ENCODE measurements at regions not wholly inside any gene's neighbourhood (a gene's known extent, or its start where the extent isn't known, plus 50 kb on each side); places are given as distances from the start of the nearest gene placed in this dataset.

GRCh38 chr1:113255038-113255719 lies 135.1 kb upstream of the MAGI3 start:
- TF ChIP-seq MYC (IDR thresholded peaks at IDR 0.05; ENCODE audit: low read depth, low read length) (no peak), CTCF (IDR thresholded peaks at IDR 0.05; ENCODE audit: low read depth, low read length) (no peak), POLR2A (IDR thresholded peaks at IDR 0.05; ENCODE audit: extremely low read depth, insufficient read length) (no peak)
- TF ChIP-seq, protein P1, sequence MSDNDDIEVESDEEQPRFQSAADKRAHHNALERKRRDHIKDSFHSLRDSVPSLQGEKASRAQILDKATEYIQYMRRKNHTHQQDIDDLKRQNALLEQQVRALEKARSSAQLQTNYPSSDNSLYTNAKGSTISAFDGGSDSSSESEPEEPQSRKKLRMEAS (IDR thresholded peaks at IDR 0.05; ENCODE audit: low read depth, low read length) = no peak
- H3K4me3 ChIP-seq (ENCODE audit: low read depth, low read length) = no peak overlapping the region
- no peak for DNase-seq (ENCODE audit: low read depth)

- DNase-seq (ENCODE audit: low read depth) = no peak
- H3K4me3 ChIP-seq (ENCODE audit: low read depth, low read length) = no peak overlapping the region
- TF ChIP-seq MYC (IDR thresholded peaks at IDR 0.05; ENCODE audit: low read depth, low read length) (no peak), POLR2A (IDR thresholded peaks at IDR 0.05; ENCODE audit: extremely low read depth, insufficient read length) (no peak), CTCF (IDR thresholded peaks at IDR 0.05; ENCODE audit: low read depth, low read length) (no peak)
- TF ChIP-seq, protein P1 (IDR thresholded peaks at IDR 0.05; ENCODE audit: low read depth, low read length) = no peak
Measured at GRCh38 chr1:113255720-113256347, 134.5 kb upstream of the MAGI3 start.

DNA sequence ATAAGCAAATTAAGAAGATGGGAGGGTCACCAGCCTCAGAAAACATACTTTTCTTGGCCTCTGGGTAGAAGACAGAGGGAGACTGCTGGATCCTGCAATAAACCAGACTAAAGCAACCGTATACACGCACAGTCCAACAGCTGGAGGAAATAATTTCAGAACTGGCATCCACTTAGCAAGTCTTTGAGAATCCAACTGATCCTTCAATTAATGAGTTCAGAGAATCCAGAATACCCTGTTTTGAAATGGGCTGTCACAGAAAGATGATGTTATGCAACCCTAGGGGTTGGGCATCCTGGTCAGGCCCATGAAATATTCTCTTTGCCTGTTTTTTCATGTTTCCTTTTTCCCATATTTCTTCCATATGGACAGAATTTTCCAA lies 134.0 kb upstream of the MAGI3 start:
- DNase-seq (ENCODE audit: low read depth) = no peak
- TF ChIP-seq CTCF (IDR thresholded peaks at IDR 0.05; ENCODE audit: low read depth, low read length) (no peak), POLR2A (IDR thresholded peaks at IDR 0.05; ENCODE audit: extremely low read depth, insufficient read length) (no peak), MYC (IDR thresholded peaks at IDR 0.05; ENCODE audit: low read depth, low read length) (no peak)
- TF ChIP-seq, protein P1 (IDR thresholded peaks at IDR 0.05; ENCODE audit: low read depth, low read length) = no peak
- no peak overlapping the region for H3K4me3 ChIP-seq (ENCODE audit: low read depth, low read length)

GRCh38 chr1:113259988-113260387 lies 130.3 kb upstream of the MAGI3 start:
- TF ChIP-seq CTCF (IDR thresholded peaks at IDR 0.05; ENCODE audit: low read depth, low read length) = no peak
- TF ChIP-seq MYC (IDR thresholded peaks at IDR 0.05; ENCODE audit: low read depth, low read length) = no peak
- no peak for TF ChIP-seq POLR2A (IDR thresholded peaks at IDR 0.05; ENCODE audit: extremely low read depth, insufficient read length)
- TF ChIP-seq, protein P1 (IDR thresholded peaks at IDR 0.05; ENCODE audit: low read depth, low read length) = no peak
- H3K4me3 ChIP-seq (ENCODE audit: low read depth, low read length) = no peak overlapping the region
- DNase-seq (ENCODE audit: low read depth) = no peak

- TF ChIP-seq MYC (IDR thresholded peaks at IDR 0.05; ENCODE audit: low read depth, low read length) (no peak), POLR2A (IDR thresholded peaks at IDR 0.05; ENCODE audit: extremely low read depth, insufficient read length) (no peak), CTCF (IDR thresholded peaks at IDR 0.05; ENCODE audit: low read depth, low read length) (no peak)
- TF ChIP-seq, protein P1 (IDR thresholded peaks at IDR 0.05; ENCODE audit: low read depth, low read length) = no peak
- DNase-seq (ENCODE audit: low read depth) = no peak
- no peak overlapping the region for H3K4me3 ChIP-seq (ENCODE audit: low read depth, low read length)
Measured at GRCh38 chr1:113265196-113265595, 125.1 kb upstream of the MAGI3 start.

Data from NB4 (cell line).